ENCODE measurements at regions not wholly inside any gene's neighbourhood (a gene's known extent, or its start where the extent isn't known, plus 50 kb on each side); places are given as distances from the start of the nearest gene placed in this dataset.

DNA sequence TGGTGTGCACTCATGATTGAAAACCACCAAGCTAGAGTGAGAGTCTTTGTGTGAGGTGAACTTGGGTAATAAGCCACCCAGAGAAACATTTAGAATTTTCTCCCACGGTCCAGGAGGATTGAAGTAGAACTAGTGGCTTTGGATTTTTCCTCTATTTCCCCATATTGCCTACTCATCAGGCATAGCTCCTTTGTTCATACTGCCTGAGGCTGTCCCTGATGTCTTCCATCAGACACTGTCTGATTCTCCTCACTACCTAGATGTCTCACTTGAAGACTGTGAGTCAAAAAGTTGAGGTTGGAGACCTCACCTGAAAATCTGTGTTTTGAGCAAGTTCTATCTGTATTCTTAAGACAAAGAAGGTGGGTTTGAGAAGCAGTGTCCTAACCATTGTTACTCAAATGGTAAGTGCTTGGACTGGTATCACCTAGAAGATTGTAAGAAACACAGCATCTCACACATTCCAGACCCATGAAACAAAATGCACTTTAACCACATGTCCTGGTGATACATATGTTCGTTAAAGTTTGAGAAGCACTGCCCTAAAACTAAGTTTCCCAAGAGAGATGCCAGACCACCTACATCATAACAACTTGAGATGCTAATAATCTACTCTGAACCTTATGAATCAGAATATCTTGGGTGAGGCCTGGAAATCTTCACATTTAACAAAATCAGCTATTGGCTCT lies 523.4 kb upstream of the BTBD3 start:
- TF ChIP-seq, protein P1, sequence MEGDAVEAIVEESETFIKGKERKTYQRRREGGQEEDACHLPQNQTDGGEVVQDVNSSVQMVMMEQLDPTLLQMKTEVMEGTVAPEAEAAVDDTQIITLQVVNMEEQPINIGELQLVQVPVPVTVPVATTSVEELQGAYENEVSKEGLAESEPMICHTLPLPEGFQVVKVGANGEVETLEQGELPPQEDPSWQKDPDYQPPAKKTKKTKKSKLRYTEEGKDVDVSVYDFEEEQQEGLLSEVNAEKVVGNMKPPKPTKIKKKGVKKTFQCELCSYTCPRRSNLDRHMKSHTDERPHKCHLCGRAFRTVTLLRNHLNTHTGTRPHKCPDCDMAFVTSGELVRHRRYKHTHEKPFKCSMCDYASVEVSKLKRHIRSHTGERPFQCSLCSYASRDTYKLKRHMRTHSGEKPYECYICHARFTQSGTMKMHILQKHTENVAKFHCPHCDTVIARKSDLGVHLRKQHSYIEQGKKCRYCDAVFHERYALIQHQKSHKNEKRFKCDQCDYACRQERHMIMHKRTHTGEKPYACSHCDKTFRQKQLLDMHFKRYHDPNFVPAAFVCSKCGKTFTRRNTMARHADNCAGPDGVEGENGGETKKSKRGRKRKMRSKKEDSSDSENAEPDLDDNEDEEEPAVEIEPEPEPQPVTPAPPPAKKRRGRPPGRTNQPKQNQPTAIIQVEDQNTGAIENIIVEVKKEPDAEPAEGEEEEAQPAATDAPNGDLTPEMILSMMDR (IDR thresholded peaks at IDR 0.05): no peak
- H3K27me3 Mint-ChIP-seq (ENCODE audit: low read depth): no peaks in the 10 kb centered on the region
- H3K9me3 Mint-ChIP-seq (ENCODE audit: low read depth): no peaks in the 10 kb centered on the region
- no peak overlapping the region for H3K27ac Mint-ChIP-seq (ENCODE audit: unreplicated experiment)
- H3K36me3 Mint-ChIP-seq (ENCODE audit: low read depth): no peaks in the 10 kb centered on the region
- no peak overlapping the region for H3K4me3 Mint-ChIP-seq (ENCODE audit: unreplicated experiment)
- H3K4me1 Mint-ChIP-seq (ENCODE audit: low read depth): no peaks in the 10 kb centered on the region
- no peak for DNase-seq (ENCODE audit: low spot score)

DNA sequence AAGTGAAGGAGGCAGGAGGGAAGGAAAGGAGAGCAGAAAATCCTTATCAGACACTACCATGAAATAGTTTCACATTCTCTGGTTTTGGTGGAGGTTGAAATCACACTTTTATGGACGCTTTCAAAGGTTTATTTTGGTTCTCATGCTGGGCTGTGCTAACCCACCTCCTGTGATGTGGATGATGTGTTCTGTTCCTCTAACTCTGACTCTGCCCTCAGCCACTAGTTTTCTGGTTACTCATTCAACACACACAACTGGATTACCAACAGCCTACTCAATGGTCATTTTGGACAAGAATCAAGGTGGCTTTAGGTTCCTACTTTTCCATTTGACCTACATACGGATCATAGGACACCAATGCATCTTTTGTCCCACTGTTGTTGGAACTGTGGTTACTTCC lies 522.1 kb upstream of the BTBD3 start:
- Mint-ChIP-seq H3K4me3 (ENCODE audit: unreplicated experiment) (no peak overlapping the region), H3K4me1 (ENCODE audit: low read depth) (no peaks in the 10 kb centered on the region), H3K36me3 (ENCODE audit: low read depth) (no peaks in the 10 kb centered on the region), H3K27me3 (ENCODE audit: low read depth) (no peaks in the 10 kb centered on the region), H3K9me3 (ENCODE audit: low read depth) (no peaks in the 10 kb centered on the region), H3K27ac (ENCODE audit: unreplicated experiment) (no peak overlapping the region)
- no peak for DNase-seq (ENCODE audit: low spot score)
- TF ChIP-seq, protein P1 (IDR thresholded peaks at IDR 0.05): no peak

DNA sequence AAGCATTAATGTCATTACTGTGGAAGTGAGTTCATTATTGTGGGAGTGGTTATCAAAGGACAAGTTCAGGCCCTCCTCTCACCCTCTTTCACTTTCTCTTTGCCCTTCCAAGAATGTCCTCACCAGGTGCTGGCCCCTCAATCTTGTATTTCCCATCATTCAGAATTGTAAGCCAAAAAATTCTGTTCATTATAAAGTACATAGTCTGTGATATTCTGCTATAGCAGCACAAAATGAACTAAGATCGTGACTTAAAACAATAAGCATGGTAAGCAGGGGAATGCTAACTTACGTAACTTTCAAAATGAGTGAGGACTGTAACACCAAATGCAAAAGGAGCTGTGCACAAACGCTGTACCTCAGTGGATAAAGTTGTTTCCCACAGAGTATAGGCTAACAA lies 515.7 kb upstream of the BTBD3 start:
- TF ChIP-seq, protein P1 (IDR thresholded peaks at IDR 0.05): no peak
- H3K4me3 Mint-ChIP-seq (ENCODE audit: unreplicated experiment): no peak overlapping the region
- H3K4me1 Mint-ChIP-seq (ENCODE audit: low read depth): peaks cover 10% of the 10 kb centered on the region
- no peak for DNase-seq (ENCODE audit: low spot score)
- H3K36me3 Mint-ChIP-seq (ENCODE audit: low read depth): no peaks in the 10 kb centered on the region
- H3K27me3 Mint-ChIP-seq (ENCODE audit: low read depth): no peaks in the 10 kb centered on the region
- no peak overlapping the region for H3K27ac Mint-ChIP-seq (ENCODE audit: unreplicated experiment)
- no peaks in the 10 kb centered on the region for H3K9me3 Mint-ChIP-seq (ENCODE audit: low read depth)

DNA sequence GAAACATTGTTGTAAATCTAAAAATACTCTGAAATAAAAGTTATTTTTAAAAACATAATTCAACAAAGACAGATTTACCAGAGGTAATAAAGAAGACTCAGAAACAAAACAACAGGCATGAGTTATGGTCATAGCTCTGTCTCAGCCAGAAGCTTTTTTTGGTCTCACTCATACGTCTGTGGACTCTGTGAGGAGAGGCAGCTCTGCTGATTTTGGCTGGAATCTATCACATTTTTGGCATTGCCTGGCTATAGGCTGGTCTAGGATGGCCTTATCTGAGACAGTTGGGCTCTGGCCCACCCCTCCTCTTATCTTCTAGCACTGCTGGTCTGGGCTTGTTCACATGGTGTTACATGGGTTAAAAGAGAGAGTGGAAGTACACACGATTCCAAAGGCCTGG lies 514.0 kb upstream of the BTBD3 start:
- Mint-ChIP-seq H3K4me1 (ENCODE audit: low read depth) (peaks cover 11% of the 10 kb centered on the region), H3K4me3 (ENCODE audit: unreplicated experiment) (no peak overlapping the region), H3K27me3 (ENCODE audit: low read depth) (no peaks in the 10 kb centered on the region), H3K9me3 (ENCODE audit: low read depth) (no peaks in the 10 kb centered on the region), H3K27ac (ENCODE audit: unreplicated experiment) (peak overlapping the region; percentile 11), H3K36me3 (ENCODE audit: low read depth) (no peaks in the 10 kb centered on the region)
- no peak for DNase-seq (ENCODE audit: low spot score)
- TF ChIP-seq, protein P1 (IDR thresholded peaks at IDR 0.05): no peak

DNA sequence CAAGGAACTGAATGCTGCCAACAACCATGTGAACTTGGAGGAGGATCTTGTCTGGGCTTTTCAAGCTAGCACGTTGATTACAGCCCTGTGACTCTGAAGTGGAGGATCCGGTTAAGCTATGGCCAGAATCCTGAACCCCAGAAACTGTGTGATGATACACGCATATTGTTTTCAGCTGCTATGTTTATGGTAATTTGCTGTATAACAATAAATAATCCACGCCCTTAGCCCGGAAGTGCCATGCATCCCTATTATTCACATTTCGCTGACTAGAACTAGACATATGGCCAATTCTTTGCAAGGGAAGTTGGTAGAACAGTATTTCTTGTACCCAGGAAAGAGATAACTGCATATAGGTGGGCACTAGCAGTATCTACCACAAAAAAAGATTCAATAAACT lies 510.8 kb upstream of the BTBD3 start:
- Mint-ChIP-seq H3K9me3 (ENCODE audit: low read depth) (no peaks in the 10 kb centered on the region), H3K4me3 (ENCODE audit: unreplicated experiment) (no peak overlapping the region), H3K27ac (ENCODE audit: unreplicated experiment) (no peak overlapping the region), H3K4me1 (ENCODE audit: low read depth) (peaks cover 14% of the 10 kb centered on the region), H3K27me3 (ENCODE audit: low read depth) (no peaks in the 10 kb centered on the region), H3K36me3 (ENCODE audit: low read depth) (no peaks in the 10 kb centered on the region)
- DNase-seq (ENCODE audit: low spot score): no peak
- TF ChIP-seq, protein P1 (IDR thresholded peaks at IDR 0.05): no peak
